ENCODE measurements at regions not wholly inside any gene's neighbourhood (a gene's known extent, or its start where the extent isn't known, plus 50 kb on each side); places are given as distances from the start of the nearest gene placed in this dataset.

GRCh38 chr5:135208903-135209721, 175.1 kb upstream of the PITX1 start:
- no peak overlapping the region for H3K4me3 ChIP-seq
- ChIA-PET POLR2A (no interaction called here), CTCF (interaction anchor here (0.7 to 6.1 kb wide), 8 partner anchors 13 to 124 kb away, joined by 3 to 40 read pairs (median 4); no protein-coding TSS in a partner anchor)
- DNase-seq (ENCODE audit: low read depth in 1 of 2, low spot score in 1 of 2) (peak; percentile 40 to 60), FAIRE-seq (no peak), ATAC-seq (peak; percentile 83 to 90)
- WGBS (ENCODE audit: missing lambda C conversion rate), result 66% methylated on average over 11 of the region's 11 CpGs
- peak overlapping the region; percentile 44 for H3K4me2 ChIP-seq
- H3K9me3 ChIP-seq, result peaks cover 3% of the 10 kb centered on the region; the same call in 2 of the 3 replicates
- peaks cover 19% of the 10 kb centered on the region for H3K4me1 ChIP-seq
- TF ChIP-seq USF2 (IDR thresholded peaks at IDR 0.05) (no peak), SMC3 (IDR thresholded peaks at IDR 0.05) (peak; percentile 46; the same call in 1 of the 3 replicates), POLR2A (IDR thresholded peaks at IDR 0.05; ENCODE audit: low read length) (no peak), SREBF2 (IDR thresholded peaks at IDR 0.05) (no peak), EP300 (IDR thresholded peaks at IDR 0.05) (peak in 1 of 2 experiments; percentile 39; a peak in 1 of 5 replicates), NFE2L2 (conservative IDR thresholded peaks at IDR 0.05; ENCODE audit: low read length) (no peak), MAFK (IDR thresholded peaks at IDR 0.05; ENCODE audit: partially characterized antibody) (no peak), JUN (IDR thresholded peaks at IDR 0.05) (0 out of 5 replicates have a peak, but pooled peaks of 1 of the 2 experiments have one; percentile 23), RARB (CRISPR knock-in tag; IDR thresholded peaks at IDR 0.05) (no peak), CBX8 (IDR thresholded peaks at IDR 0.05) (no peak), FOXS1 (CRISPR knock-in tag; IDR thresholded peaks at IDR 0.05) (no peak), PHF8 (IDR thresholded peaks at IDR 0.05; ENCODE audit: borderline replicate concordance, low read depth) (no peak), KDM5A (IDR thresholded peaks at IDR 0.05) (no peak), MAZ (IDR thresholded peaks at IDR 0.05; ENCODE audit: borderline replicate concordance, low read depth, low read length) (no peak), CEBPB (IDR thresholded peaks at IDR 0.05) (no peak), RCOR1 (IDR thresholded peaks at IDR 0.05; ENCODE audit: low read depth, low read length) (no peak), TP53 (CRISPR knock-in tag; IDR thresholded peaks at IDR 0.05) (no peak), HOXB5 (CRISPR knock-in tag; IDR thresholded peaks at IDR 0.05) (no peak), NPAS2 (CRISPR knock-in tag; IDR thresholded peaks at IDR 0.05; ENCODE audit: borderline replicate concordance) (no peak), RAD21 (conservative IDR thresholded peaks at IDR 0.05 in 1 of 2, IDR thresholded peaks at IDR 0.05 in 1 of 2) (peak; percentile 44 to 58; a peak in 4 of 5 replicates), BHLHE40 (IDR thresholded peaks at IDR 0.05; ENCODE audit: low read depth, low read length) (no peak), TFCP2L1 (CRISPR knock-in tag; IDR thresholded peaks at IDR 0.05) (no peak), HOXA7 (CRISPR knock-in tag; IDR thresholded peaks at IDR 0.05) (no peak), ZFP36 (IDR thresholded peaks at IDR 0.05; ENCODE audit: borderline replicate concordance, partially characterized antibody) (no peak), FOSL2 (IDR thresholded peaks at IDR 0.05) (0 out of 2 replicates have a peak, but pooled peaks have one; percentile 24), FOSL2 (CRISPR knock-in tag; IDR thresholded peaks at IDR 0.05) (no peak), EHF (CRISPR knock-in tag; IDR thresholded peaks at IDR 0.05) (no peak)
- TF ChIP-seq, protein P1, sequence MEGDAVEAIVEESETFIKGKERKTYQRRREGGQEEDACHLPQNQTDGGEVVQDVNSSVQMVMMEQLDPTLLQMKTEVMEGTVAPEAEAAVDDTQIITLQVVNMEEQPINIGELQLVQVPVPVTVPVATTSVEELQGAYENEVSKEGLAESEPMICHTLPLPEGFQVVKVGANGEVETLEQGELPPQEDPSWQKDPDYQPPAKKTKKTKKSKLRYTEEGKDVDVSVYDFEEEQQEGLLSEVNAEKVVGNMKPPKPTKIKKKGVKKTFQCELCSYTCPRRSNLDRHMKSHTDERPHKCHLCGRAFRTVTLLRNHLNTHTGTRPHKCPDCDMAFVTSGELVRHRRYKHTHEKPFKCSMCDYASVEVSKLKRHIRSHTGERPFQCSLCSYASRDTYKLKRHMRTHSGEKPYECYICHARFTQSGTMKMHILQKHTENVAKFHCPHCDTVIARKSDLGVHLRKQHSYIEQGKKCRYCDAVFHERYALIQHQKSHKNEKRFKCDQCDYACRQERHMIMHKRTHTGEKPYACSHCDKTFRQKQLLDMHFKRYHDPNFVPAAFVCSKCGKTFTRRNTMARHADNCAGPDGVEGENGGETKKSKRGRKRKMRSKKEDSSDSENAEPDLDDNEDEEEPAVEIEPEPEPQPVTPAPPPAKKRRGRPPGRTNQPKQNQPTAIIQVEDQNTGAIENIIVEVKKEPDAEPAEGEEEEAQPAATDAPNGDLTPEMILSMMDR (IDR thresholded peaks at IDR 0.05), result peak; percentile 38; the same call in 2 of the 3 replicates
- TF ChIP-seq, protein P2, sequence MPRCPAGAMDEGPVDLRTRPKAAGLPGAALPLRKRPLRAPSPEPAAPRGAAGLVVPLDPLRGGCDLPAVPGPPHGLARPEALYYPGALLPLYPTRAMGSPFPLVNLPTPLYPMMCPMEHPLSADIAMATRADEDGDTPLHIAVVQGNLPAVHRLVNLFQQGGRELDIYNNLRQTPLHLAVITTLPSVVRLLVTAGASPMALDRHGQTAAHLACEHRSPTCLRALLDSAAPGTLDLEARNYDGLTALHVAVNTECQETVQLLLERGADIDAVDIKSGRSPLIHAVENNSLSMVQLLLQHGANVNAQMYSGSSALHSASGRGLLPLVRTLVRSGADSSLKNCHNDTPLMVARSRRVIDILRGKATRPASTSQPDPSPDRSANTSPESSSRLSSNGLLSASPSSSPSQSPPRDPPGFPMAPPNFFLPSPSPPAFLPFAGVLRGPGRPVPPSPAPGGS (IDR thresholded peaks at IDR 0.05), result no peak
- TF ChIP-seq, protein P3, sequence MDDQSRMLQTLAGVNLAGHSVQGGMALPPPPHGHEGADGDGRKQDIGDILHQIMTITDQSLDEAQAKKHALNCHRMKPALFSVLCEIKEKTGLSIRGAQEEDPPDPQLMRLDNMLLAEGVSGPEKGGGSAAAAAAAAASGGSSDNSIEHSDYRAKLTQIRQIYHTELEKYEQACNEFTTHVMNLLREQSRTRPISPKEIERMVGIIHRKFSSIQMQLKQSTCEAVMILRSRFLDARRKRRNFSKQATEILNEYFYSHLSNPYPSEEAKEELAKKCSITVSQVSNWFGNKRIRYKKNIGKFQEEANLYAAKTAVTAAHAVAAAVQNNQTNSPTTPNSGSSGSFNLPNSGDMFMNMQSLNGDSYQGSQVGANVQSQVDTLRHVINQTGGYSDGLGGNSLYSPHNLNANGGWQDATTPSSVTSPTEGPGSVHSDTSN (IDR thresholded peaks at IDR 0.05), result no peak
- H3K27ac ChIP-seq, result peak overlapping the region; percentile 62 to 83

Measured in A549 (cell line).